Endothelial cell of umbilical vein (primary cell): ENCODE measurements at regions not wholly inside any gene's neighbourhood (a gene's known extent, or its start where the extent isn't known, plus 50 kb on each side); places are given as distances from the start of the nearest gene placed in this dataset.

Experiments
- BruUV-seq: library from RNA; stranded (reverse); fragments of 400-500 nt; replicated peaks from 2 replicates; lab custom pipeline; 2021; lab: Mats Ljungman, UMichigan
- CTCF ChIA-PET: fragments of 300-600, 350-600 bp; sonication (Branson Sonifier 250); formaldehyde crosslinking; loops from one replicate; lab custom pipeline; 2021; ENCODE audit warnings: antibody characterized with exemption, inconsistent platforms; lab: Charles Lee
- POLR2A ChIA-PET: fragments of 300-600, 350-600 bp; sonication (Branson Sonifier 250); formaldehyde crosslinking; loops from one replicate; lab custom pipeline; 2021; ENCODE audit warnings: antibody characterized with exemption, inconsistent platforms; lab: Charles Lee
- DNase-seq: peaks from one replicate; pipeline ENCODE4 v3.0.0-alpha.2; 2011; ENCODE audit warnings: low read depth, low spot score
- FAIRE-seq: peaks from 2 replicates; lab custom pipeline; 2011; peaks lifted over from hg19 to GRCh38; lab: Jason Lieb, UNC
- H2AFZ ChIP-seq: 2 replicates; pipeline ENCODE4 v1.6.0; 2012; ENCODE audit warnings: low read depth, low read length, control low read depth, inconsistent platforms
- H3K27ac ChIP-seq: 2 replicates; pipeline ENCODE4 v1.5.1; 2011; ENCODE audit warnings: low read depth, mild to moderate bottlenecking, control low read depth, low read length, moderate library complexity; ENCODE audit not compliant: insufficient read depth
- H3K27me3 ChIP-seq, 2 experiments: 2 replicates each; pipeline versions ENCODE4 v1.6.0 to v1.6.1; 2011; ENCODE audit warnings: low read length in 2 of 2, mixed read lengths in 1 of 2; ENCODE audit not compliant: control insufficient read depth in 2 of 2, insufficient read depth in 2 of 2
- H3K36me3 ChIP-seq, 2 experiments: 2 replicates in 1 of 2; 3 replicates in 1 of 2; pipeline ENCODE4 v1.5.1; 2011; ENCODE audit warnings: low read length in 2 of 2, mild to moderate bottlenecking in 1 of 2, moderate library complexity in 1 of 2; ENCODE audit not compliant: control insufficient read depth in 2 of 2, insufficient read depth in 2 of 2; ENCODE audit errors: extremely low read depth in 1 of 2
- H3K4me1 ChIP-seq: 3 replicates; pipeline ENCODE4 v1.5.1; 2011; ENCODE audit warnings: mild to moderate bottlenecking, low read length; ENCODE audit not compliant: control insufficient read depth, insufficient read depth; ENCODE audit errors: extremely low read depth
- H3K4me2 ChIP-seq: 2 replicates; pipeline ENCODE4 v1.6.1; 2011; ENCODE audit warnings: low read length, control low read depth, mixed read lengths; ENCODE audit not compliant: insufficient read depth
- H3K4me3 ChIP-seq, 3 experiments: fragments of 200-600 bp in 1 of 3; sonication (generic), shearing (Covaris generic) in 1 of 3; replicated peaks in 1 of 3; 2 replicates each; pipeline ENCODE4 v1.5.1; 2011 to 2016; ENCODE audit warnings: control low read depth in 3 of 3, low read length in 3 of 3, mild to moderate bottlenecking in 2 of 3, inconsistent platforms in 1 of 3, low read depth in 1 of 3, moderate library complexity in 1 of 3; ENCODE audit not compliant: insufficient read depth in 1 of 3
- H3K79me2 ChIP-seq: 2 replicates; pipeline ENCODE4 v1.6.0; 2012; ENCODE audit warnings: low read length, inconsistent platforms; ENCODE audit not compliant: control insufficient read depth, insufficient read depth
- H3K9ac ChIP-seq: replicated peaks from 2 replicates; pipeline ENCODE3; 2011; ENCODE audit warnings: low read length, control low read depth; ENCODE audit not compliant: insufficient read depth; ENCODE audit errors: extremely low read depth
- H3K9me1 ChIP-seq: replicated peaks from 3 replicates; pipeline ENCODE4 v1.6.0; 2011; ENCODE audit warnings: mild to moderate bottlenecking, low read length; ENCODE audit not compliant: control insufficient read depth, insufficient read depth; ENCODE audit errors: extremely low read depth
- H3K9me3 ChIP-seq: replicated peaks from 2 replicates; pipeline ENCODE4 v1.5.1; 2012; ENCODE audit warnings: low read length, inconsistent platforms; ENCODE audit not compliant: control insufficient read depth, insufficient read depth
- H4K20me1 ChIP-seq: replicated peaks from 2 replicates; pipeline ENCODE3; 2011; ENCODE audit warnings: mild to moderate bottlenecking, low read length; ENCODE audit not compliant: control insufficient read depth, insufficient read depth; ENCODE audit errors: extremely low read depth
- EZH2 ChIP-seq: IDR thresholded peaks from 2 replicates; pipeline ENCODE4 v1.6.1; 2012; ENCODE audit warnings: borderline replicate concordance, low read depth, mild to moderate bottlenecking, moderate library complexity, low read length, inconsistent platforms; ENCODE audit not compliant: severe bottlenecking
- FOS ChIP-seq: IDR thresholded peaks from 2 replicates; pipeline ENCODE4 v1.6.1; 2011; ENCODE audit warnings: mild to moderate bottlenecking, low read length, moderate library complexity, borderline replicate concordance; ENCODE audit not compliant: insufficient read depth
- GATA2 ChIP-seq: IDR thresholded peaks from 2 replicates; pipeline ENCODE4 v1.7.0; 2011; ENCODE audit warnings: low read depth, mild to moderate bottlenecking, moderate library complexity, mixed read lengths, low read length; ENCODE audit not compliant: insufficient read length, insufficient read depth
- JUN ChIP-seq: IDR thresholded peaks from 2 replicates; pipeline ENCODE4 v1.6.1; 2011; ENCODE audit warnings: borderline replicate concordance, low read depth; ENCODE audit not compliant: insufficient read length, insufficient read depth
- MYC ChIP-seq: IDR thresholded peaks from one replicate; pipeline ENCODE4 v1.6.1; 2011; ENCODE audit warnings: mild to moderate bottlenecking, low read depth, low read length
- POLR2A ChIP-seq: IDR thresholded peaks from 2 replicates; pipeline ENCODE4 v1.6.1; 2012; ENCODE audit warnings: low read depth, mild to moderate bottlenecking, control low read depth, low read length
- POLR2AphosphoS5 ChIP-seq: IDR thresholded peaks from 2 replicates; pipeline ENCODE4 v1.6.1; 2012; ENCODE audit warnings: low read depth, mild to moderate bottlenecking, control low read depth, low read length, moderate library complexity; ENCODE audit not compliant: insufficient read depth
- dilution Hi-C: fragments of 300-500 bp; cut with MboI; formaldehyde crosslinking; loops from one replicate; pipeline ENCODE4 v1.15.0; 2019; ENCODE audit warnings: low sequenced_read_pairs; ENCODE audit not compliant: extremely low pct_ligation_motif_present
- intact Hi-C: fragments of 100-400 bp; cut with micrococcal nuclease; formaldehyde crosslinking; loops from one replicate; pipeline ENCODE4 v1.10.0; 2022
- TF ChIP-seq, protein P1 (sequence below): IDR thresholded peaks from 2 replicates; pipeline ENCODE4 v1.6.1; 2011; ENCODE audit not compliant: insufficient read depth, insufficient read length
- TF ChIP-seq, protein P2 (sequence below), 2 donors: IDR thresholded peaks; 1 replicate in 1 of 2; 2 replicates in 1 of 2; pipeline ENCODE4 v1.5.1; 2011; ENCODE audit warnings: low read length in 2 of 2, mild to moderate bottlenecking in 2 of 2, moderate library complexity in 2 of 2, control low read depth in 1 of 2, inconsistent platforms in 1 of 2, low read depth in 1 of 2; ENCODE audit not compliant: insufficient read depth in 1 of 2; ENCODE audit errors: extremely low read depth in 1 of 2

DNA sequence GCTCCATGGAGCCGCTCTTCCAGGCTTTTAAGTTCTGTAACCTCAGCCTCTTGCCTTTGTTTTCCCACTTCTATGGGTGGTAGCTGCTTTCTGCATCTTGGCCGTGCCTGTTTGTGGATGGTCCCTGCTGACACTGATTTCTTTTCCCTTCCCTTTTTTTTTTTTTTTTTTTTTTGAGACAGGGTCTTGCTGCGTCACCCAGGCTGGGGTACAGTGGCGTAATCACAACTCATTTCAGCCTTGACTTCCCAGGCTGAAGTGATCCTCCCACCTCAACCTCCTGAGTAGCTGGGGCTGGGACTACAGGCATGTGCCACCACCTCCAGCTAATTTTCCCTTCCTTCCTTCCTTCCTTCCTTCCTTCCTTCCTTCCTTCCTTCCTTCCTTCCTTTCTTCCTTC is 57.7 kb upstream of the EP300 start:
- no peaks in the 10 kb centered on the region for H3K4me1 ChIP-seq
- FAIRE-seq (no peak), DNase-seq (no peak)
- no peaks in the 10 kb centered on the region for H3K27me3 ChIP-seq
- ChIA-PET CTCF (no interaction called here), POLR2A (interaction anchor here (0.7 kb wide), 1 partner anchor 20 kb away, joined by 3 read pairs; no protein-coding TSS in a partner anchor)
- intact Hi-C loops: no loop called here
- H3K4me2 ChIP-seq: no peak overlapping the region
- dilution Hi-C loops: no loop called here
- H2AFZ ChIP-seq: no peak overlapping the region
- no peak overlapping the region for H3K9ac ChIP-seq
- no peaks in the 10 kb centered on the region for H4K20me1 ChIP-seq
- no peaks in the 10 kb centered on the region for H3K79me2 ChIP-seq
- no peaks in the 10 kb centered on the region for H3K36me3 ChIP-seq
- no peaks in the 10 kb centered on the region for H3K9me3 ChIP-seq
- no peak overlapping the region for H3K27ac ChIP-seq
- no peak for TF ChIP-seq JUN
- TF ChIP-seq, protein P1, sequence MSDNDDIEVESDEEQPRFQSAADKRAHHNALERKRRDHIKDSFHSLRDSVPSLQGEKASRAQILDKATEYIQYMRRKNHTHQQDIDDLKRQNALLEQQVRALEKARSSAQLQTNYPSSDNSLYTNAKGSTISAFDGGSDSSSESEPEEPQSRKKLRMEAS: no peak
- BruUV-seq: no TSS peak
- no peaks in the 10 kb centered on the region for H3K9me1 ChIP-seq
- H3K4me3 ChIP-seq: no peak overlapping the region

DNA sequence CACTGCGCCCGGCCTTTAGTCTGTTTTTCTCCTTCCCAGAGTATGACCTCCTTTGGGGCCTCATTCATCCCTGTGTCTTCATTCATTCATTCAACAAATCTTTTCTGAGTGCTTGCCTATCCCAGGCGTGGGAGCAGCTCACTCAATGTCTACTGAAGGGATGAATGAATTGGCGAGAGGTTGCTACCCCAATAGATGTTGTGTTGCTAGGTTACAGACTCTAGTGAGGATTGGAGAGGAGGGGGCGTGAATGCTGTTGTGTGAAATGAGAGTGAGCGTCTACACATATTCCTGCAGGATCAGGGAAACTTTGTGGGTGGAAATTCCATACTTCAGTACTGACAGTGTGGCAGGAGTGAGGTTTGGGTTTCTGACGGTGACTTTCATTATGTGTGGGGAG is 55.5 kb upstream of the EP300 start:
- POLR2A ChIA-PET: interaction anchor here (0.6 kb wide), 1 partner anchor 102 kb away, joined by 3 read pairs; no protein-coding TSS in a partner anchor
- H3K4me1 ChIP-seq: no peaks in the 10 kb centered on the region
- no peaks in the 10 kb centered on the region for H3K79me2 ChIP-seq
- no peaks in the 10 kb centered on the region for H3K9me1 ChIP-seq
- dilution Hi-C loops (no loop called here), intact Hi-C loops (no loop called here)
- no peaks in the 10 kb centered on the region for H4K20me1 ChIP-seq
- no peak for DNase-seq
- no peak overlapping the region for H3K4me3 ChIP-seq
- H3K27ac ChIP-seq: no peak overlapping the region
- no peak overlapping the region for H2AFZ ChIP-seq
- H3K27me3 ChIP-seq: no peaks in the 10 kb centered on the region
- CTCF ChIA-PET: no interaction called here
- no peaks in the 10 kb centered on the region for H3K36me3 ChIP-seq
- FAIRE-seq: no peak
- TF ChIP-seq POLR2A (no peak), JUN (no peak), FOS (no peak), GATA2 (no peak), MYC (no peak), EZH2 (no peak), POLR2AphosphoS5 (no peak)
- TF ChIP-seq, protein P2, sequence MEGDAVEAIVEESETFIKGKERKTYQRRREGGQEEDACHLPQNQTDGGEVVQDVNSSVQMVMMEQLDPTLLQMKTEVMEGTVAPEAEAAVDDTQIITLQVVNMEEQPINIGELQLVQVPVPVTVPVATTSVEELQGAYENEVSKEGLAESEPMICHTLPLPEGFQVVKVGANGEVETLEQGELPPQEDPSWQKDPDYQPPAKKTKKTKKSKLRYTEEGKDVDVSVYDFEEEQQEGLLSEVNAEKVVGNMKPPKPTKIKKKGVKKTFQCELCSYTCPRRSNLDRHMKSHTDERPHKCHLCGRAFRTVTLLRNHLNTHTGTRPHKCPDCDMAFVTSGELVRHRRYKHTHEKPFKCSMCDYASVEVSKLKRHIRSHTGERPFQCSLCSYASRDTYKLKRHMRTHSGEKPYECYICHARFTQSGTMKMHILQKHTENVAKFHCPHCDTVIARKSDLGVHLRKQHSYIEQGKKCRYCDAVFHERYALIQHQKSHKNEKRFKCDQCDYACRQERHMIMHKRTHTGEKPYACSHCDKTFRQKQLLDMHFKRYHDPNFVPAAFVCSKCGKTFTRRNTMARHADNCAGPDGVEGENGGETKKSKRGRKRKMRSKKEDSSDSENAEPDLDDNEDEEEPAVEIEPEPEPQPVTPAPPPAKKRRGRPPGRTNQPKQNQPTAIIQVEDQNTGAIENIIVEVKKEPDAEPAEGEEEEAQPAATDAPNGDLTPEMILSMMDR (IDR thresholded peaks at IDR 0.05; ENCODE audit: extremely low read depth in 1 of 2, insufficient read depth in 1 of 2, low read depth in 1 of 2, low read length in 2 of 2): no peak
- TF ChIP-seq, protein P1: no peak
- no peak overlapping the region for H3K9ac ChIP-seq
- no TSS peak for BruUV-seq
- H3K9me3 ChIP-seq: no peaks in the 10 kb centered on the region
- H3K4me2 ChIP-seq: no peak overlapping the region
